H1 (cell line): ENCODE measurements at regions not wholly inside any gene's neighbourhood (a gene's known extent, or its start where the extent isn't known, plus 50 kb on each side); places are given as distances from the start of the nearest gene placed in this dataset.
A peak's percentile ranks its signal among the peaks of the same experiment; 100 is the strongest.

Experiments used
- CTCF ChIA-PET: fragments of 300-600 bp; sonication (Branson Sonifier 250); formaldehyde crosslinking; loops from one replicate; lab custom pipeline; 2021; ENCODE audit not compliant: partially characterized antibody; lab: Charles Lee
- POLR2A ChIA-PET: fragments of 300-600 bp; sonication (Branson Sonifier 250); formaldehyde crosslinking; loops from one replicate; lab custom pipeline; 2021; ENCODE audit warnings: inconsistent platforms; ENCODE audit not compliant: partially characterized antibody; lab: Charles Lee
- DNase-seq, 2 experiments: peaks; one replicate each; pipeline versions ENCODE4 v3.0.0 to v3.0.0-alpha.2; 2010 to 2022; ENCODE audit warnings: low spot score in 2 of 2, low read depth in 1 of 2, mixed read lengths in 1 of 2
- FAIRE-seq: peaks from 2 replicates; lab custom pipeline; 2011; peaks lifted over from hg19 to GRCh38; lab: Jason Lieb, UNC
- H2AFZ ChIP-seq: 2 replicates; pipeline ENCODE4 v1.8.1; 2012; ENCODE audit warnings: low read length, inconsistent platforms
- H2AK5ac ChIP-seq: 2 replicates; pipeline ENCODE4 v1.6.1; 2013; ENCODE audit warnings: low read depth, low read length
- H2BK120ac ChIP-seq: replicated peaks from 2 replicates; pipeline ENCODE3; 2013; ENCODE audit warnings: low read depth, low read length, inconsistent platforms
- H2BK12ac ChIP-seq: 2 replicates; pipeline ENCODE4 v1.6.1; 2013; ENCODE audit warnings: low read depth, low read length
- H2BK15ac ChIP-seq: 2 replicates; pipeline ENCODE4 v1.6.1; 2013; ENCODE audit warnings: low read length
- H2BK20ac ChIP-seq: 2 replicates; pipeline ENCODE4 v1.6.1; 2013; ENCODE audit warnings: low read length
- H2BK5ac ChIP-seq: 2 replicates; pipeline ENCODE4 v1.6.1; 2013; ENCODE audit warnings: low read depth, low read length
- H3K14ac ChIP-seq: 2 replicates; pipeline ENCODE4 v1.6.1; 2013; ENCODE audit warnings: inconsistent platforms; ENCODE audit not compliant: insufficient read length
- H3K18ac ChIP-seq: 2 replicates; pipeline ENCODE4 v1.6.1; 2013; ENCODE audit warnings: low read length; ENCODE audit errors: extremely low read depth
- H3K23ac ChIP-seq: 2 replicates; pipeline ENCODE4 v1.6.1; 2013; ENCODE audit warnings: inconsistent platforms; ENCODE audit not compliant: insufficient read length
- H3K23me2 ChIP-seq: 2 replicates; pipeline ENCODE4 v1.6.1; 2013; ENCODE audit warnings: low read depth, low read length
- H3K27ac ChIP-seq: 2 replicates; pipeline ENCODE4 v1.6.1; 2011; ENCODE audit warnings: low read depth, low read length, inconsistent platforms
- H3K27me3 ChIP-seq, 4 experiments: replicated peaks in 1 of 4; 1 replicate in 1 of 4; 2 replicates in 3 of 4; pipeline versions ENCODE4 v1.6.1 to v1.8.1; 2011 to 2013; ENCODE audit warnings: low read length in 3 of 4, mild to moderate bottlenecking in 3 of 4, inconsistent platforms in 2 of 4, mixed read lengths in 2 of 4, moderate library complexity in 1 of 4; ENCODE audit not compliant: control insufficient read depth in 3 of 4, insufficient read depth in 3 of 4; ENCODE audit errors: extremely low read depth in 1 of 4
- H3K36me3 ChIP-seq, 4 experiments: 2 replicates each; pipeline versions ENCODE4 v1.6.1 to v1.8.1; 2011 to 2013; ENCODE audit warnings: mild to moderate bottlenecking in 4 of 4, low read length in 3 of 4, moderate library complexity in 2 of 4, control low read depth in 1 of 4, inconsistent platforms in 1 of 4; ENCODE audit not compliant: insufficient read depth in 4 of 4, control insufficient read depth in 2 of 4
- H3K4ac ChIP-seq: replicated peaks from 2 replicates; pipeline ENCODE3; 2013; ENCODE audit warnings: low read length, low read depth, mixed read lengths, inconsistent platforms; ENCODE audit not compliant: insufficient read length
- H3K4me1 ChIP-seq, 4 experiments: replicated peaks in 1 of 4; 1 replicate in 1 of 4; 2 replicates in 3 of 4; pipeline versions ENCODE4 v1.6.1 to v1.8.1; 2011 to 2013; ENCODE audit warnings: low read length in 3 of 4, inconsistent platforms in 2 of 4, mixed read lengths in 1 of 4; ENCODE audit not compliant: insufficient read depth in 4 of 4, control insufficient read depth in 3 of 4
- H3K4me2 ChIP-seq, 2 experiments: 2 replicates each; pipeline versions ENCODE4 v1.6.1 to v1.8.1; 2011 to 2013; ENCODE audit warnings: low read depth in 2 of 2, low read length in 2 of 2, control low read depth in 1 of 2, inconsistent platforms in 1 of 2, mild to moderate bottlenecking in 1 of 2; ENCODE audit not compliant: insufficient read depth in 1 of 2
- H3K4me3 ChIP-seq, 4 experiments: fragments of 200-600, 300-600 bp in 1 of 4; sonication (generic), shearing (Covaris generic), sonication (Bioruptor Twin) in 1 of 4; 2 replicates each; pipeline versions ENCODE4 v1.5.1 to v1.8.1; 2011 to 2016; ENCODE audit warnings: low read length in 4 of 4, low read depth in 3 of 4, control low read depth in 2 of 4, inconsistent platforms in 2 of 4, mild to moderate bottlenecking in 2 of 4, mixed read lengths in 1 of 4, moderate library complexity in 1 of 4; ENCODE audit not compliant: insufficient read depth in 2 of 4; ENCODE audit errors: extremely low read depth in 1 of 4
- H3K56ac ChIP-seq: replicated peaks from 2 replicates; pipeline ENCODE3; 2013; ENCODE audit warnings: low read depth, mild to moderate bottlenecking, mixed read lengths, low read length, inconsistent platforms; ENCODE audit not compliant: insufficient read length
- H3K79me1 ChIP-seq: 2 replicates; pipeline ENCODE4 v1.6.1; 2013; ENCODE audit warnings: low read depth, low read length, control low read depth
- H3K79me2 ChIP-seq, 2 experiments: 2 replicates each; pipeline versions ENCODE4 v1.6.1 to v1.8.1; 2012 to 2013; ENCODE audit warnings: low read length in 2 of 2, mild to moderate bottlenecking in 2 of 2, inconsistent platforms in 1 of 2; ENCODE audit not compliant: insufficient read depth in 2 of 2, control insufficient read depth in 1 of 2
- H3K9ac ChIP-seq, 4 experiments: replicated peaks in 1 of 4; 1 replicate in 1 of 4; 2 replicates in 3 of 4; pipeline versions ENCODE4 v1.6.1 to v1.8.1; 2011 to 2013; ENCODE audit warnings: low read depth in 3 of 4, low read length in 3 of 4, control low read depth in 2 of 4, mild to moderate bottlenecking in 2 of 4, moderate library complexity in 2 of 4, inconsistent platforms in 1 of 4; ENCODE audit errors: extremely low read depth in 1 of 4
- H3K9me3 ChIP-seq, 2 experiments: 2 replicates each; pipeline versions ENCODE4 v1.6.1 to v1.8.1; 2012 to 2013; ENCODE audit warnings: mild to moderate bottlenecking in 2 of 2, moderate library complexity in 2 of 2, control low read depth in 1 of 2, inconsistent platforms in 1 of 2, low read depth in 1 of 2, low read length in 1 of 2, mixed read lengths in 1 of 2; ENCODE audit not compliant: insufficient read depth in 2 of 2
- H4K20me1 ChIP-seq, 2 experiments: replicated peaks in 1 of 2; 2 replicates each; pipeline versions ENCODE3 to v1.8.1; 2011 to 2013; ENCODE audit warnings: inconsistent platforms in 2 of 2, low read length in 2 of 2, mild to moderate bottlenecking in 1 of 2; ENCODE audit not compliant: insufficient read depth in 2 of 2, control insufficient read depth in 1 of 2
- H4K5ac ChIP-seq: 2 replicates; pipeline ENCODE4 v1.6.1; 2013; ENCODE audit warnings: low read length, low read depth, mixed read lengths, inconsistent platforms; ENCODE audit not compliant: insufficient read length
- H4K8ac ChIP-seq: 2 replicates; pipeline ENCODE4 v1.8.0; 2013; ENCODE audit warnings: mild to moderate bottlenecking, moderate library complexity, low read length, inconsistent platforms; ENCODE audit not compliant: insufficient read depth; ENCODE audit errors: extremely low read depth
- H4K91ac ChIP-seq: replicated peaks from 2 replicates; pipeline ENCODE3; 2013; ENCODE audit warnings: low read length, mixed read lengths, inconsistent platforms; ENCODE audit not compliant: insufficient read length
- ATF2 ChIP-seq: IDR thresholded peaks from 2 replicates; pipeline ENCODE4 v1.6.1; 2012; ENCODE audit warnings: low read length, inconsistent platforms
- CBX8 ChIP-seq: fragments of 300-800, 300-1000 bp; sonication (generic); IDR thresholded peaks from 2 replicates; pipeline ENCODE4 v1.7.1; 2016; ENCODE audit warnings: low read depth, low read length, borderline replicate concordance
- CHD2 ChIP-seq: IDR thresholded peaks from 2 replicates; pipeline ENCODE4 v1.6.1; 2012; ENCODE audit warnings: low read length, improper control_type of control experiment
- GTF2F1 ChIP-seq: IDR thresholded peaks from 2 replicates; pipeline ENCODE4 v1.6.1; 2012; ENCODE audit warnings: low read depth, low read length, improper control_type of control experiment, borderline replicate concordance
- HDAC2 ChIP-seq, 2 experiments: fragments of 300-600 bp in 1 of 2; sonication (generic) in 1 of 2; IDR thresholded peaks; 2 replicates each; pipeline ENCODE4 v1.6.1; 2011 to 2012; ENCODE audit warnings: low read depth in 2 of 2, low read length in 2 of 2, mild to moderate bottlenecking in 2 of 2, moderate library complexity in 2 of 2, borderline replicate concordance in 1 of 2, inconsistent platforms in 1 of 2
- HDAC6 ChIP-seq: IDR thresholded peaks from one replicate; pipeline ENCODE4 v1.7.1; 2012; ENCODE audit warnings: low read depth, mild to moderate bottlenecking, inconsistent platforms, low read length, moderate library complexity
- JUN ChIP-seq: IDR thresholded peaks from 2 replicates; pipeline ENCODE4 v1.6.1; 2011; ENCODE audit warnings: low read depth, mild to moderate bottlenecking, improper control_type of control experiment, low read length
- KDM1A ChIP-seq: fragments of 200-600, 300-600 bp; sonication (generic); IDR thresholded peaks from 2 replicates; pipeline ENCODE4 v1.7.1; 2016; ENCODE audit warnings: mild to moderate bottlenecking, low read length, borderline replicate concordance
- POU5F1 ChIP-seq: IDR thresholded peaks from 2 replicates; pipeline ENCODE4 v1.6.1; 2011; ENCODE audit warnings: low read depth, mild to moderate bottlenecking, low read length, moderate library complexity
- SIN3A ChIP-seq, 2 experiments: IDR thresholded peaks in 1 of 2; conservative IDR thresholded peaks in 1 of 2; 2 replicates each; pipeline ENCODE4 v1.6.1; 2011 to 2012; ENCODE audit warnings: low read length in 2 of 2, improper control_type of control experiment in 1 of 2, low read depth in 1 of 2, mild to moderate bottlenecking in 1 of 2
- SUZ12 ChIP-seq: fragments of 200-600 bp; sonication (generic); IDR thresholded peaks from 2 replicates; pipeline ENCODE4 v1.6.1; 2012; ENCODE audit warnings: mild to moderate bottlenecking, inconsistent platforms, low read length, moderate library complexity, mixed read lengths
- ZNF274 ChIP-seq: IDR thresholded peaks from 2 replicates; pipeline ENCODE4 v1.7.0; 2012; ENCODE audit warnings: low read length, borderline replicate concordance; ENCODE audit errors: extremely low read depth
- WGBS, 2 experiments: shearing (Covaris generic) in 1 of 2; methylation state at CpG; one replicate each; pipeline versions ENCODE4 v1.1.6 to v1.1.7; 2013 to 2015; ENCODE audit warnings: low lambda C conversion rate in 2 of 2, mixed read lengths in 2 of 2, inconsistent platforms in 1 of 2, low coverage in 1 of 2, missing lambda C conversion rate in 1 of 2; ENCODE audit not compliant: insufficient replicate concordance in 2 of 2, insufficient coverage in 1 of 2, insufficient read length in 1 of 2; ENCODE audit errors: extremely low coverage in 1 of 2, missing lambda C conversion rate in 1 of 2; 5-methylcytosine and 5-hydroxymethylcytosine counted together

DNA sequence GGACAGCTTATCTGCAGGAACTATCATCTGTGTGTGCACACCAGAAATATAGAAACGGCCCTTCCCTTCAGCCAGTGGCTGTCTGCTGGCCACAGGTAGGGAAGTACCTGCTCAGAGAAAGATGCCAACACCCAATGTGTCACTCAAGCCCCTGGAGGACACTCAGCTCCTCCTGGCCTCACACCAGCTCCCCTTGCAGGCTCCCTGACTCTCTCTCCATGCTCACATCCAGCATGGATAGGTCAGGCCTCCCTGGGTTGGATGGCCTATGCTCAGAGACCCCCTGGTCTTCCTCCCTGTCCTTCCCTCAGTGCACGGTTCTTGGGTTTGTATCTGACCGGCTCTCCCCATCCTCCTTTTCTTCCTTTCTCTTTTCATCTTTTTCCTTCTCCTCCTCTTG lies 202.1 kb downstream of the BCL11B start:
- Histone ChIP-seq H2BK20ac (no peak overlapping the region), H3K23ac (no peak overlapping the region), H3K4me2 (no peak overlapping the region), H3K4me3 (no peak overlapping the region), H4K20me1 (no peaks in the 10 kb centered on the region), H2BK120ac (no peak overlapping the region), H3K9me3 (peaks cover 0 to 12% of the 10 kb centered on the region in 2 experiments; a peak in 2 of 4 replicates), H4K8ac (no peak overlapping the region), H3K79me2 (no peaks in the 10 kb centered on the region), H3K9ac (no peak overlapping the region), H4K91ac (no peak overlapping the region), H3K18ac (no peak overlapping the region), H3K56ac (no peak overlapping the region), H3K27me3 (no peaks in the 10 kb centered on the region), H3K23me2 (no peaks in the 10 kb centered on the region), H3K4me1 (no peaks in the 10 kb centered on the region), H4K5ac (no peak overlapping the region), H2BK12ac (no peak overlapping the region), H3K36me3 (no peaks in the 10 kb centered on the region), H3K14ac (no peak overlapping the region), H3K79me1 (no peaks in the 10 kb centered on the region), H2AK5ac (no peak overlapping the region), H3K27ac (no peak overlapping the region), H2AFZ (no peak overlapping the region), H2BK15ac (no peak overlapping the region), H2BK5ac (no peak overlapping the region), H3K4ac (no peak overlapping the region)
- FAIRE-seq: no peak
- DNase-seq: peak in 1 of 2 experiments; percentile 11
- 75% methylated on average over 3 of the region's 3 CpGs; no CpG with 5 or more reads in 1 of the 2 experiments for WGBS, 2 experiments
- CTCF ChIA-PET: interaction anchor here (1.3 kb wide), 1 partner anchor 10 kb away, joined by 3 read pairs; no protein-coding TSS in a partner anchor
- POLR2A ChIA-PET: no interaction called here
- TF ChIP-seq KDM1A (no peak), ATF2 (no peak), CHD2 (no peak), JUN (no peak), ZNF274 (no peak), GTF2F1 (no peak), HDAC6 (no peak), SUZ12 (no peak), SIN3A (conservative IDR thresholded peaks at IDR 0.05 in 1 of 2, IDR thresholded peaks at IDR 0.05 in 1 of 2; ENCODE audit: low read depth in 1 of 2, low read length in 2 of 2) (no peak), POU5F1 (no peak), CBX8 (no peak), HDAC2 (IDR thresholded peaks at IDR 0.05; ENCODE audit: borderline replicate concordance in 1 of 2, low read depth in 2 of 2, low read length in 2 of 2) (no peak)
